ENCODE measurements at regions not wholly inside any gene's neighbourhood (a gene's known extent, or its start where the extent isn't known, plus 50 kb on each side); places are given as distances from the start of the nearest gene placed in this dataset.

GRCh38 chr13:103961784-103962183 is 895.6 kb upstream of the SLC10A2 start:
- H3K9me3 ChIP-seq (ENCODE audit: low read length): no peaks in the 10 kb centered on the region
- H3K9ac ChIP-seq (ENCODE audit: low read length): no peak overlapping the region
- no peak overlapping the region for H2AFZ ChIP-seq (ENCODE audit: low read length)
- no peak overlapping the region for H3K27ac ChIP-seq (ENCODE audit: low read depth, low read length, poor library complexity, severe bottlenecking)
- no peak for TF ChIP-seq CTCF (IDR thresholded peaks at IDR 0.05; ENCODE audit: low read length)
- no peak for TF ChIP-seq EZH2 (IDR thresholded peaks at IDR 0.05; ENCODE audit: borderline replicate concordance, low read length)
- no peaks in the 10 kb centered on the region for H3K4me1 ChIP-seq (ENCODE audit: insufficient read depth, low read length, severe bottlenecking)
- H4K20me1 ChIP-seq (ENCODE audit: insufficient read depth, low read length): no peaks in the 10 kb centered on the region
- no peaks in the 10 kb centered on the region for H3K36me3 ChIP-seq (ENCODE audit: insufficient read depth, low read length)
- H3F3A ChIP-seq (ENCODE audit: insufficient read depth, low read length): no peaks in the 10 kb centered on the region
- H3K9me2 ChIP-seq (ENCODE audit: low read depth, low read length): no peaks in the 10 kb centered on the region
- no peaks in the 10 kb centered on the region for H3K27me3 ChIP-seq (ENCODE audit: insufficient read depth, low read length)
- H3K4me2 ChIP-seq (ENCODE audit: low read length): no peak overlapping the region
- H3K4me3 ChIP-seq (ENCODE audit: low read depth, low read length, poor library complexity, severe bottlenecking): no peak overlapping the region
- no peaks in the 10 kb centered on the region for H3K79me2 ChIP-seq (ENCODE audit: insufficient read depth, low read length)

- no peak overlapping the region for H3K4me2 ChIP-seq (ENCODE audit: low read length)
- no peaks in the 10 kb centered on the region for H4K20me1 ChIP-seq (ENCODE audit: insufficient read depth, low read length)
- TF ChIP-seq EZH2 (IDR thresholded peaks at IDR 0.05; ENCODE audit: borderline replicate concordance, low read length): no peak
- TF ChIP-seq CTCF (IDR thresholded peaks at IDR 0.05; ENCODE audit: low read length): no peak
- H3K27me3 ChIP-seq (ENCODE audit: insufficient read depth, low read length): no peaks in the 10 kb centered on the region
- no peak overlapping the region for H3K27ac ChIP-seq (ENCODE audit: low read depth, low read length, poor library complexity, severe bottlenecking)
- no peaks in the 10 kb centered on the region for H3K9me3 ChIP-seq (ENCODE audit: low read length)
- H3K4me1 ChIP-seq (ENCODE audit: insufficient read depth, low read length, severe bottlenecking): no peaks in the 10 kb centered on the region
- H2AFZ ChIP-seq (ENCODE audit: low read length): no peak overlapping the region
- no peaks in the 10 kb centered on the region for H3K36me3 ChIP-seq (ENCODE audit: insufficient read depth, low read length)
- no peak overlapping the region for H3K4me3 ChIP-seq (ENCODE audit: low read depth, low read length, poor library complexity, severe bottlenecking)
- no peaks in the 10 kb centered on the region for H3F3A ChIP-seq (ENCODE audit: insufficient read depth, low read length)
- no peak overlapping the region for H3K9ac ChIP-seq (ENCODE audit: low read length)
- H3K79me2 ChIP-seq (ENCODE audit: insufficient read depth, low read length): no peaks in the 10 kb centered on the region
- no peaks in the 10 kb centered on the region for H3K9me2 ChIP-seq (ENCODE audit: low read depth, low read length)
These were observed 894.9 kb upstream of the SLC10A2 start for GRCh38 chr13:103961129-103961528.

- H3F3A ChIP-seq (ENCODE audit: insufficient read depth, low read length): no peaks in the 10 kb centered on the region
- H3K9me2 ChIP-seq (ENCODE audit: low read depth, low read length): no peaks in the 10 kb centered on the region
- H3K36me3 ChIP-seq (ENCODE audit: insufficient read depth, low read length): no peaks in the 10 kb centered on the region
- no peak overlapping the region for H2AFZ ChIP-seq (ENCODE audit: low read length)
- H3K9ac ChIP-seq (ENCODE audit: low read length): no peak overlapping the region
- H3K9me3 ChIP-seq (ENCODE audit: low read length): no peaks in the 10 kb centered on the region
- H3K27ac ChIP-seq (ENCODE audit: low read depth, low read length, poor library complexity, severe bottlenecking): no peak overlapping the region
- H3K4me1 ChIP-seq (ENCODE audit: insufficient read depth, low read length, severe bottlenecking): no peaks in the 10 kb centered on the region
- TF ChIP-seq CTCF (IDR thresholded peaks at IDR 0.05; ENCODE audit: low read length) (no peak), EZH2 (IDR thresholded peaks at IDR 0.05; ENCODE audit: borderline replicate concordance, low read length) (no peak)
- H3K79me2 ChIP-seq (ENCODE audit: insufficient read depth, low read length): no peaks in the 10 kb centered on the region
- H3K4me2 ChIP-seq (ENCODE audit: low read length): no peak overlapping the region
- no peaks in the 10 kb centered on the region for H4K20me1 ChIP-seq (ENCODE audit: insufficient read depth, low read length)
- H3K27me3 ChIP-seq (ENCODE audit: insufficient read depth, low read length): no peaks in the 10 kb centered on the region
- H3K4me3 ChIP-seq (ENCODE audit: low read depth, low read length, poor library complexity, severe bottlenecking): no peak overlapping the region
These were observed 893.8 kb upstream of the SLC10A2 start for GRCh38 chr13:103960001-103960400.
